ENCODE measurements at regions not wholly inside any gene's neighbourhood (a gene's known extent, or its start where the extent isn't known, plus 50 kb on each side); places are given as distances from the start of the nearest gene placed in this dataset.

- TF ChIP-seq CTCF (IDR thresholded peaks at IDR 0.05; ENCODE audit: low read length) = no peak
- no peak for TF ChIP-seq EZH2 (IDR thresholded peaks at IDR 0.05; ENCODE audit: borderline replicate concordance, low read length)
These were observed 322.2 kb upstream of the ZNF521 start for GRCh38 chr18:25674183-25674582.

Data from OCI-LY1 (cell line).